ENCODE measurements at regions not wholly inside any gene's neighbourhood (a gene's known extent, or its start where the extent isn't known, plus 50 kb on each side); places are given as distances from the start of the nearest gene placed in this dataset.

GRCh38 chr2:181771356-181771755 is 91.0 kb upstream of the NEUROD1 start:
- DNase-seq: no peak

GRCh38 chr2:181772334-181772733 is 92.0 kb upstream of the NEUROD1 start:
- no peak for DNase-seq

GRCh38 chr2:181772777-181773176 is 92.5 kb upstream of the NEUROD1 start:
- no peak for DNase-seq

- no peak for DNase-seq
These were observed 94.4 kb upstream of the NEUROD1 start for GRCh38 chr2:181774685-181775084.

- no peak for DNase-seq
These were observed 96.0 kb upstream of the NEUROD1 start for GRCh38 chr2:181776336-181776735.

- no peak for DNase-seq
These were observed 97.4 kb upstream of the NEUROD1 start for GRCh38 chr2:181777734-181778133.

- DNase-seq: no peak
These were observed 98.4 kb upstream of the NEUROD1 start for GRCh38 chr2:181778621-181779201.

GRCh38 chr2:181779288-181780021 is 99.1 kb upstream of the NEUROD1 start:
- no peak for DNase-seq

- DNase-seq: no peak
These were observed 99.8 kb upstream of the NEUROD1 start for GRCh38 chr2:181780047-181780651.

GRCh38 chr2:181780657-181781056 is 100.3 kb upstream of the NEUROD1 start:
- DNase-seq: no peak

GRCh38 chr2:181781078-181781786 is 100.9 kb upstream of the NEUROD1 start:
- no peak for DNase-seq

GRCh38 chr2:181782660-181783059 is 102.3 kb upstream of the NEUROD1 start:
- DNase-seq: no peak

- no peak for DNase-seq
These were observed 104.2 kb upstream of the NEUROD1 start for GRCh38 chr2:181784556-181784955.

GRCh38 chr2:181785691-181786344 is 105.5 kb upstream of the NEUROD1 start:
- no peak for DNase-seq

GRCh38 chr2:181786371-181787228 is 104.9 kb upstream of the ITPRID2 start:
- no peak for DNase-seq

GRCh38 chr2:181787310-181788048 is 104.1 kb upstream of the ITPRID2 start:
- no peak for DNase-seq

GRCh38 chr2:181788897-181789555 is 102.5 kb upstream of the ITPRID2 start:
- no peak for DNase-seq

- no peak for DNase-seq
These were observed 101.6 kb upstream of the ITPRID2 start for GRCh38 chr2:181789827-181790448.

GRCh38 chr2:181790716-181791649 is 100.5 kb upstream of the ITPRID2 start:
- DNase-seq: no peak

Data from NCI-H446 treated with DMSO at 0.1 percent for 48 hours (cell line).